ENCODE measurements at regions not wholly inside any gene's neighbourhood (a gene's known extent, or its start where the extent isn't known, plus 50 kb on each side); places are given as distances from the start of the nearest gene placed in this dataset.
"Not testable (repeated sequence)": the region's sequence is repeated elsewhere in the genome, so short reads cannot be mapped to it uniquely, and the experiment has no call there.

- no peak for DNase-seq
- Mint-ChIP-seq H3K9me3 (peaks cover 4% of the 10 kb centered on the region), H3K4me1 (no peaks in the 10 kb centered on the region), H3K4me3 (no peak overlapping the region), H3K27ac (no peak overlapping the region), H3K27me3 (peaks cover 7% of the 10 kb centered on the region), H3K36me3 (no peaks in the 10 kb centered on the region)
- CTCF ChIA-PET: no interaction called here
Measured at GRCh38 chr14:101294136-101294535, 267.2 kb upstream of the DIO3 start.

- H3K36me3 Mint-ChIP-seq, H3K27ac Mint-ChIP-seq, DNase-seq, CTCF ChIA-PET, H3K4me3 Mint-ChIP-seq, H3K9me3 Mint-ChIP-seq, H3K4me1 Mint-ChIP-seq, H3K27me3 Mint-ChIP-seq: not testable (repeated sequence)
Measured at GRCh38 chr14:101299781-101300180, 261.5 kb upstream of the DIO3 start.

DNA sequence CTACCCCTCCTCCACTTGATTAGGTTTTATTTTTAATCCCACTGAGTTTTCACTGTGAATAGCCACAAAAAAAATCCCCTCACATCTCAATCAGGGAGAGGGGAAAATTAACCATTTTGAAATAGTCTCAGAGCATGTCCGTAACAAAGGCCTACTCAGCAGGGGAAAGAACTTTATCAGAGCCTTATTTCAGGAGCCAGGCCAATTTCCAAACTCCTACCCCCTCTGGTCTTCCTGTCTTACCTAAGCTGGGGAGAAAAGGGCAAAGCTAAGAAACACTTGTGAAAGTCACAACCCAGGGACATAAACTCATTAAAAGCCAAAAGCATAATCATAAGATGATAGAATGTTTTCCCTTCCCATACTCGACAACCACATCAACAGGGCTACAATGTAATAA lies 260.3 kb upstream of the DIO3 start:
- peaks cover 4% of the 10 kb centered on the region for H3K9me3 Mint-ChIP-seq
- no peaks in the 10 kb centered on the region for H3K4me1 Mint-ChIP-seq
- H3K27ac Mint-ChIP-seq: no peak overlapping the region
- H3K36me3 Mint-ChIP-seq: no peaks in the 10 kb centered on the region
- CTCF ChIA-PET: no interaction called here
- no peak overlapping the region for H3K4me3 Mint-ChIP-seq
- no peak for DNase-seq
- peaks cover 3% of the 10 kb centered on the region for H3K27me3 Mint-ChIP-seq

DNA sequence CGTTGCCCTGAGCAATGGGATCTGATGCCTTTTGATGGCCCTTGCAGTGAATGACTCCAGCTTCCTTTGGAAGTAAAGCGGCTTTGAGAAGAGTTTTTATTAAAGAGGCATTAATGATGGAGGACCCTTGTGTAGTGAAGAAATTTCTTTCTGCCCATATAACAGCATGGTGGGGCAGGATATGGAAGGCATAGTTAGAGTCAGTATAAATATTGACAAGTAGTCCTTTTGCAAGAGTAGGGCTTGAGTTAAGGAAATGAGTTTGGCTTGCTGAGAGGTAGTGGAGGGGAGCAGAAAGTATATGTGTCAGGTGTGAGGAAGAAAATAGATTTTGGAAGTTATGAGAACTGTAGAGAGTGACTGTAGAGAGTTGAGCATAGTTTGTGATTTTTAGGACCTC lies 254.1 kb upstream of the DIO3 start:
- H3K4me3 Mint-ChIP-seq, H3K36me3 Mint-ChIP-seq, H3K27me3 Mint-ChIP-seq, CTCF ChIA-PET, H3K9me3 Mint-ChIP-seq, H3K4me1 Mint-ChIP-seq, DNase-seq, H3K27ac Mint-ChIP-seq: not testable (repeated sequence)

- H3K4me1 Mint-ChIP-seq, H3K36me3 Mint-ChIP-seq, H3K9me3 Mint-ChIP-seq, H3K27ac Mint-ChIP-seq, DNase-seq, H3K27me3 Mint-ChIP-seq, H3K4me3 Mint-ChIP-seq, CTCF ChIA-PET: not testable (repeated sequence)
Measured at GRCh38 chr14:101311186-101311585, 250.1 kb upstream of the DIO3 start.

DNA sequence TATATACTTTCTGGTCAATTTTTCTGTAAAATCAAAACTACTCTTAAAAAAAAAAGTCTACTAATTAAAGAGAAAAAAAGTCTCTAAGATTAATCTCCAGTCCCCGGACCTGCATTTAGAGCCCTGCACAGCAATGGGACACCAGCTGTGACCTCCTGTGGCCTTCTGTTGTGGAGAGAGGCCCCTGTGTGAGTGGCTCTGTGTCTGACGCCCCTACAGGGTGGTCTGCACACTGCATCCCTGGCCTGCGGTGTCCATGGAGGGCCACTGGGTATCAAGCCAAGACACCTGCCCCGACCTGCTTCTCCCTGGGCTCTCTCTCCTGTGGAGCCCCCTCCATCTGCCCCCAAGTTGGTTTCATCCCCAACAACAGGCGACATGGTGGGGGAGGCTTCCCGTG lies 248.0 kb upstream of the DIO3 start:
- H3K4me3 Mint-ChIP-seq: no peak overlapping the region
- DNase-seq: no peak
- H3K9me3 Mint-ChIP-seq: peaks cover 16% of the 10 kb centered on the region
- no peaks in the 10 kb centered on the region for H3K36me3 Mint-ChIP-seq
- H3K27ac Mint-ChIP-seq: no peak overlapping the region
- peaks cover 16% of the 10 kb centered on the region for H3K27me3 Mint-ChIP-seq
- CTCF ChIA-PET: no interaction called here
- no peaks in the 10 kb centered on the region for H3K4me1 Mint-ChIP-seq

DNA sequence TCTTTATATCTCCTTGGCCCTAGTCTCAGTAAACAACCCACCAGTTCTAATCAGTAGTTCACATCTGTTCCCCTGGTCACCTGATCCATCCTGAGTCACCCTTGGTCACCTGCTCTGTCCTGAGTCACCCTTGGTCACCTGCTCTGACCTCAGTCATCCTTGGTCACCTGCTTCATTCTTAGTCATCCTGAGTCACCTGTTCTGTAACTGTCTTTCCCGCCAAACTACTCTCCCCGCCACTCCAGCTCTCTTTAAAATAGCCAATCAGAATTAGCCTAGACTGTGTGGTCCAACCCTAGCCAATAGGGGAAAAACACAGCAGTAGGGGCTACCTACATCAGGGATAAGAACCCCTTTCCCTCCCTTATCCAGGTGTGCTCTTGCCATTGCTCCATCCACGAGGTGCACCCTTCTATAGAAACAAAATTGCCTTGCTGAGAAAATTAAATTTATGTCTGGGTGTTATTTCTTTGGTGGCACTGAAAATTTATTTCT lies 245.4 kb upstream of the DIO3 start:
- peaks cover 16% of the 10 kb centered on the region for H3K9me3 Mint-ChIP-seq
- H3K27ac Mint-ChIP-seq: no peak overlapping the region
- DNase-seq: no peak
- H3K4me3 Mint-ChIP-seq: no peak overlapping the region
- H3K4me1 Mint-ChIP-seq: no peaks in the 10 kb centered on the region
- CTCF ChIA-PET: no interaction called here
- no peaks in the 10 kb centered on the region for H3K36me3 Mint-ChIP-seq
- H3K27me3 Mint-ChIP-seq: peaks cover 12% of the 10 kb centered on the region

GRCh38 chr14:101318271-101318670 lies 243.0 kb upstream of the DIO3 start:
- Mint-ChIP-seq H3K27ac (no peak overlapping the region), H3K9me3 (peaks cover 20% of the 10 kb centered on the region), H3K27me3 (peaks cover 12% of the 10 kb centered on the region), H3K36me3 (no peaks in the 10 kb centered on the region), H3K4me3 (no peak overlapping the region), H3K4me1 (no peaks in the 10 kb centered on the region)
- CTCF ChIA-PET: no interaction called here
- no peak for DNase-seq

DNA sequence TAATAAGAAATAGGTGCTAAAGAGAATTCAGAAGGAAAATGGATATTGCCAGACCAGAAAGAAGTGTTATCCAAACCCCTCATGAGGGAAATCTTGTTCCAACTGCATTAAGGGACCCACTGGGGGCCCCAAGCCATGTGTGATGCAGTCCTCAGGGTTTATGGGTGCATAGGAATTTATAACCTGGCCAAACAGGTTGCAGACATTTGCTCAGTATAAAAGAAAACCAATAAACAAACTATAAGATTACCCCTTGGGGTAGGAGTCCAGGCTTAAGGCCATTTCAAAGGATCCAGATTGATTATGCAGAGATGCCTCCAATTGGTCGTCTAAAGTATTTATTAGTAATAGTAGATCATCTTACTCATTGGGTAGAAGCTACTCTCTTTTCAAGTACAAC lies 240.9 kb upstream of the DIO3 start:
- no peak overlapping the region for H3K27ac Mint-ChIP-seq
- H3K9me3 Mint-ChIP-seq: peaks cover 27% of the 10 kb centered on the region
- H3K4me1 Mint-ChIP-seq: no peaks in the 10 kb centered on the region
- H3K36me3 Mint-ChIP-seq: no peaks in the 10 kb centered on the region
- no peak overlapping the region for H3K4me3 Mint-ChIP-seq
- H3K27me3 Mint-ChIP-seq: peaks cover 12% of the 10 kb centered on the region
- no peak for DNase-seq
- CTCF ChIA-PET: no interaction called here

DNA sequence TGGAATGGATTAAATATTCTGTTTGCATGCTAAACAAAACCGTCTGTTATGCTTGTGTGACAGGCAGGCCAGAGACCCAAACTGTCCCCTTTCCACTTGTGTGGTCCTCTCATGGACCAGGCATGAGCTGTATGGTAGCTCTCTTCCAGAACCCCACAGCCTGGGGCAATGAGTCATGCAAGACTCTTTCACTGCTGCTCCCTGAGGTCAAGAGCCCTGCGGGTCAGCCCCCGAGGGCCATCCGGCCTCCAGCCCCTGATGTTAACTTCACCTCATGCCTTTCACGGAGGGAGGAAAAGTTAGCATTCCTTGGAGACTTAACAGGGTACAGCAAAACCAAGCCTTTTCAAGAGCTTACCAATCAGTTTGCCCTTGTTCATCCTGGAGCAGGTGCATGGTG lies 239.1 kb upstream of the DIO3 start:
- Mint-ChIP-seq H3K27ac (no peak overlapping the region), H3K36me3 (no peaks in the 10 kb centered on the region), H3K4me3 (no peak overlapping the region), H3K27me3 (no peaks in the 10 kb centered on the region), H3K9me3 (peaks cover 13% of the 10 kb centered on the region), H3K4me1 (no peaks in the 10 kb centered on the region)
- CTCF ChIA-PET: no interaction called here
- DNase-seq: no peak

- Mint-ChIP-seq H3K27ac (no peak overlapping the region), H3K9me3 (peaks cover 13% of the 10 kb centered on the region), H3K4me1 (no peaks in the 10 kb centered on the region), H3K4me3 (no peak overlapping the region), H3K27me3 (no peaks in the 10 kb centered on the region), H3K36me3 (no peaks in the 10 kb centered on the region)
- no peak for DNase-seq
- CTCF ChIA-PET: interaction anchor here (0.6 kb wide), 1 partner anchor 1931 kb away, joined by 3 read pairs; no protein-coding TSS in a partner anchor
Measured at GRCh38 chr14:101323111-101323510, 238.2 kb upstream of the DIO3 start.

GRCh38 chr14:101323614-101324235 lies 237.6 kb upstream of the DIO3 start:
- H3K36me3 Mint-ChIP-seq, H3K27ac Mint-ChIP-seq, H3K27me3 Mint-ChIP-seq, H3K4me3 Mint-ChIP-seq, DNase-seq, H3K4me1 Mint-ChIP-seq: not testable (repeated sequence)
- CTCF ChIA-PET: interaction anchor here (0.6 kb wide), 1 partner anchor 1931 kb away, joined by 3 read pairs; no protein-coding TSS in a partner anchor
- H3K9me3 Mint-ChIP-seq: peaks cover 13% of the 10 kb centered on the region

- CTCF ChIA-PET: no interaction called here
- Mint-ChIP-seq H3K4me3 (no peak overlapping the region), H3K27me3 (no peaks in the 10 kb centered on the region), H3K4me1 (no peaks in the 10 kb centered on the region), H3K36me3 (no peaks in the 10 kb centered on the region), H3K27ac (no peak overlapping the region), H3K9me3 (peaks cover 13% of the 10 kb centered on the region)
- no peak for DNase-seq
Measured at GRCh38 chr14:101325319-101325718, 236.0 kb upstream of the DIO3 start.

- Mint-ChIP-seq H3K4me3 (no peak overlapping the region), H3K4me1 (no peaks in the 10 kb centered on the region), H3K36me3 (no peaks in the 10 kb centered on the region), H3K27me3 (no peaks in the 10 kb centered on the region), H3K9me3 (peaks cover 6% of the 10 kb centered on the region), H3K27ac (no peak overlapping the region)
- CTCF ChIA-PET: no interaction called here
- DNase-seq: no peak
Measured at GRCh38 chr14:101328412-101329028, 232.8 kb upstream of the DIO3 start.

DNA sequence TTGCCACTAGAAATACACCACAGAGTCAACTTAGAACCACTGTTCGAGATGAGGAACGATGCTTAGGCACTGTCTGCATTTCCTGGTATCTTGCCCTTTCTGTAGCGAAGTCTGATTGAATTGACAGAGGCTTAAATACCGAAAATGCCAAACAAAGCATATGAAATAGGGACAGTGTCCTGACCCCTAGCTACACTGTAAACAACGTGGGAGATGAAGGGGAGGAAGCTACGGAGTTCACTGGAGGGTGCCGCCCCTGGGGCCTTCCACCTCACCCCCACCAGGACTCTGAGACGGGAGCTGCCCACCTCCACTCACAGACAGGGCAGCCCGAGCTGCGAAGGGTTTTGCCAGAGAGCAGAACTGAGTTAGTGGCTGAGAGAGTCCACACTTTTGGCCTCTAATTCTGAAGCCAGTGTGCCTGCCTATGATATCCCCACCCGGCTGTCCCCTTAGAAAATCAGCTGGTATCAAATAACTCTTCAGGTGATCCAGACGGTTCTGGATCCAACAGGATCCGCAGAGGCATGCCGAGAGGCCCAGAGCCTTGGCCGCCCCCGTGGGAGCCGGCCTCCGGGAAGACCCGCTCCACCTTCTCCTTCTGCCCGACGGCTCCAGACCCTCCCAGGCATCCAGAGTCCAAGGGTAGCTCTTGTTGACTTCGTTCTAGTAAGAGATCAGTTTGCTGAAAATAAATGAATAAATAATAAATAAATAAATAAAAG lies 230.7 kb upstream of the DIO3 start:
- Mint-ChIP-seq H3K4me1 (no peaks in the 10 kb centered on the region), H3K36me3 (no peaks in the 10 kb centered on the region), H3K27me3 (no peaks in the 10 kb centered on the region), H3K9me3 (no peaks in the 10 kb centered on the region), H3K4me3 (no peak overlapping the region), H3K27ac (no peak overlapping the region)
- DNase-seq: no peak
- CTCF ChIA-PET: no interaction called here
